CD4-positive, CD25-positive, alpha-beta regulatory T cell (primary cell): ENCODE measurements at regions not wholly inside any gene's neighbourhood (a gene's known extent, or its start where the extent isn't known, plus 50 kb on each side); places are given as distances from the start of the nearest gene placed in this dataset.

Experiments
- ATAC-seq, 2 donors: fragments of 150-1000 bp; cut with Tn5 transposase; one replicate each; pipeline ENCODE4 v1.10.0; 2021; ENCODE audit warnings: low read depth in 2 of 2, moderate number of reproducible peaks in 2 of 2, moderate library complexity in 1 of 2
- DNase-seq, 3 donors: peaks; one replicate each; pipeline versions ENCODE4 v3.0.0 to v3.0.0-alpha.2; 2012 to 2022; ENCODE audit warnings: mixed read lengths in 1 of 3
- H3K27ac ChIP-seq: one replicate; pipeline ENCODE4 v1.7.0; 2013; ENCODE audit warnings: mild to moderate bottlenecking, low read length; ENCODE audit not compliant: insufficient read depth, poor library complexity, severe bottlenecking
- H3K27me3 ChIP-seq: one replicate; pipeline ENCODE4 v1.7.0; 2013; ENCODE audit warnings: low read length; ENCODE audit not compliant: control insufficient read depth, insufficient read depth
- H3K36me3 ChIP-seq: one replicate; pipeline ENCODE4 v1.7.0; 2013; ENCODE audit warnings: mild to moderate bottlenecking, low read length, moderate library complexity; ENCODE audit not compliant: control insufficient read depth, insufficient read depth
- H3K4me1 ChIP-seq: 2 replicates; pipeline ENCODE4 v1.7.0; 2013; ENCODE audit warnings: mild to moderate bottlenecking, low read length; ENCODE audit not compliant: insufficient read depth, control insufficient read depth, poor library complexity, severe bottlenecking
- H3K4me3 ChIP-seq: one replicate; pipeline ENCODE4 v1.7.0; 2013; ENCODE audit warnings: low read depth, mild to moderate bottlenecking, low read length, moderate library complexity
- H3K9me3 ChIP-seq, 2 experiments: 1 replicate in 1 of 2; 2 replicates in 1 of 2; pipeline ENCODE4 v1.7.0; 2013; ENCODE audit warnings: low read length in 2 of 2, mild to moderate bottlenecking in 1 of 2, moderate library complexity in 1 of 2; ENCODE audit not compliant: control insufficient read depth in 2 of 2
- H3K27ac Mint-ChIP-seq, 3 donors: one replicate each; pipeline ENCODE4 v1.8.0; 2020 to 2022; ENCODE audit warnings: mild to moderate bottlenecking in 3 of 3, mixed read lengths in 3 of 3, moderate library complexity in 2 of 3
- H3K27me3 Mint-ChIP-seq: one replicate; pipeline ENCODE4 v1.8.0; 2022; ENCODE audit warnings: mild to moderate bottlenecking, mixed read lengths
- H3K36me3 Mint-ChIP-seq: one replicate; pipeline ENCODE4 v1.8.0; 2020; ENCODE audit warnings: mixed read lengths
- H3K4me1 Mint-ChIP-seq, 4 donors: one replicate each; pipeline ENCODE4 v1.8.0; 2020 to 2022; ENCODE audit warnings: mixed read lengths in 4 of 4, mild to moderate bottlenecking in 1 of 4
- H3K4me3 Mint-ChIP-seq, 4 donors: one replicate each; pipeline ENCODE4 v1.8.0; 2020 to 2022; ENCODE audit warnings: mild to moderate bottlenecking in 4 of 4, mixed read lengths in 4 of 4, moderate library complexity in 3 of 4
- H3K9me3 Mint-ChIP-seq, 7 donors: one replicate each; pipeline ENCODE4 v1.8.0; 2020 to 2022; ENCODE audit warnings: mixed read lengths in 7 of 7, mild to moderate bottlenecking in 3 of 7, moderate library complexity in 2 of 7

DNA sequence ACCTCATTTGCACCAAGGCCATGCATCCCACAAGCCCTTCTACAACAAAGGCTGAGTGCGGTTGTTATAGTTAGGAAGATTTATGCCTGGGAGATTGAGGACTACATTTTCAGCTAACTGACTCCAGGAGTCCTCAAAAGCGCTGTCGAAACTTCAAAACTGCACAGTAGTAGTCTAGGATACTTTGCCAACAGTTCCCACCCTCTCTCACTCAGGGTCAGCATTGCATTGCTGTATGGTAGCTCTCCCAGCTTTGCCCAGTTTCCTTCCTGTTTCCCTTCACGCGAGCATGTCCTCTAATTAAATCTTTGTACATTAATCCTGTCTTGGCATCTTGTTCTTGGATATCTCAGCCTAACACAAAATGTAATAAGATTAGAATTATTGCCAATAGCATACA is 420.6 kb upstream of the UBE2E3 start:
- Histone ChIP-seq H3K4me3 (no peak overlapping the region), H3K36me3 (no peaks in the 10 kb centered on the region), H3K27ac (no peak overlapping the region), H3K27me3 (no peaks in the 10 kb centered on the region), H3K4me1 (no peaks in the 10 kb centered on the region), H3K9me3 (no peaks in the 10 kb centered on the region)
- Mint-ChIP-seq H3K27me3 (no peaks in the 10 kb centered on the region), H3K4me3 (no peak overlapping the region), H3K4me1 (no peaks in the 10 kb centered on the region), H3K36me3 (no peaks in the 10 kb centered on the region), H3K9me3 (peaks cover 0 to 7% (median 0%) of the 10 kb centered on the region in 7 donors), H3K27ac (no peak overlapping the region)
- no peak for ATAC-seq
- no peak for DNase-seq

GRCh38 chr2:180559038-180559437 is 421.4 kb upstream of the UBE2E3 start:
- peaks cover 0 to 11% (median 1%) of the 10 kb centered on the region in 7 donors for H3K9me3 Mint-ChIP-seq
- Histone ChIP-seq H3K9me3 (no peaks in the 10 kb centered on the region), H3K27ac (no peak overlapping the region), H3K27me3 (no peaks in the 10 kb centered on the region), H3K4me1 (no peaks in the 10 kb centered on the region), H3K4me3 (no peak overlapping the region), H3K36me3 (no peaks in the 10 kb centered on the region)
- ATAC-seq (no peak), DNase-seq (no peak)
- no peaks in the 10 kb centered on the region for H3K4me1 Mint-ChIP-seq
- no peak overlapping the region for H3K27ac Mint-ChIP-seq
- no peaks in the 10 kb centered on the region for H3K27me3 Mint-ChIP-seq
- no peaks in the 10 kb centered on the region for H3K36me3 Mint-ChIP-seq
- no peak overlapping the region for H3K4me3 Mint-ChIP-seq

DNA sequence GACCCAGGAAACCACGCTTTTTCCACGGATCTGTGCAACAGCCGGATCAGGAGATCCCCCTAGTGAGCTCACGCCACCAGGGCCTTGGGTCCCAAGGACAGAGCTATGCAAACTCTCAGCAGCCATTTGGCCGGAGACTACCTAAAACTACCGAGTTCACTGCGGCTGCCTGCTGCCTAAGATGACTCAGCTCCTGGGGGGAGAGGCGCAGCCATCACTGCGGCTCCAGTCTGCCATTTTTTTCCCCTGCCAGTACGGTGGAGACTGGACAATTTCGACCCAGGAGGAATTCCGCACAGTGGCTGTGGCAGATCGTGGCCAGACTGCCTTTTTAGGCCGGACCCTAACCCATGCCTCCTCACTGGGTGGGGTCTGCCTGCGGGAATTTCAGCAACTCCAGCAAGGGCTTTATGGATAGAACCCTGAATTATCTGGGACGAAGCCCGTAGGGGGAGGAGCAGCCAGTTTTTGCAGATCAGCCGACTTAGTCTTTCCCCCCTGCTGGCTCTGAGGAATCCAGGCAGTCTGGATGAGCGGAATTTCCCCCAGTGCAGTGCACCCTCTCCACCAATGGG is 424.9 kb upstream of the UBE2E3 start:
- Histone ChIP-seq H3K27ac (no peak overlapping the region), H3K4me1 (no peaks in the 10 kb centered on the region), H3K9me3 (no peaks in the 10 kb centered on the region), H3K36me3 (no peaks in the 10 kb centered on the region), H3K4me3 (no peak overlapping the region), H3K27me3 (no peaks in the 10 kb centered on the region)
- no peaks in the 10 kb centered on the region for H3K36me3 Mint-ChIP-seq
- no peaks in the 10 kb centered on the region for H3K27me3 Mint-ChIP-seq
- no peaks in the 10 kb centered on the region for H3K4me1 Mint-ChIP-seq
- no peak for DNase-seq
- peaks cover 0 to 11% (median 2%) of the 10 kb centered on the region in 7 donors for H3K9me3 Mint-ChIP-seq
- no peak for ATAC-seq
- H3K4me3 Mint-ChIP-seq: no peak overlapping the region
- H3K27ac Mint-ChIP-seq: no peak overlapping the region

GRCh38 chr2:180554330-180554729 is 426.1 kb upstream of the UBE2E3 start:
- Histone ChIP-seq H3K27ac (no peak overlapping the region), H3K36me3 (no peaks in the 10 kb centered on the region), H3K4me3 (no peak overlapping the region), H3K4me1 (no peaks in the 10 kb centered on the region), H3K27me3 (no peaks in the 10 kb centered on the region), H3K9me3 (no peaks in the 10 kb centered on the region)
- no peaks in the 10 kb centered on the region for H3K27me3 Mint-ChIP-seq
- ATAC-seq (no peak), DNase-seq (no peak)
- H3K36me3 Mint-ChIP-seq: no peaks in the 10 kb centered on the region
- H3K4me3 Mint-ChIP-seq: no peak overlapping the region
- no peak overlapping the region for H3K27ac Mint-ChIP-seq
- H3K9me3 Mint-ChIP-seq: peaks cover 0 to 11% (median 2%) of the 10 kb centered on the region in 7 donors
- no peaks in the 10 kb centered on the region for H3K4me1 Mint-ChIP-seq

- Histone ChIP-seq H3K9me3 (no peaks in the 10 kb centered on the region), H3K27ac (no peak overlapping the region), H3K4me3 (no peak overlapping the region), H3K27me3 (no peaks in the 10 kb centered on the region), H3K36me3 (no peaks in the 10 kb centered on the region), H3K4me1 (no peaks in the 10 kb centered on the region)
- no peaks in the 10 kb centered on the region for H3K36me3 Mint-ChIP-seq
- no peaks in the 10 kb centered on the region for H3K4me1 Mint-ChIP-seq
- H3K27ac Mint-ChIP-seq: no peak overlapping the region
- no peak for ATAC-seq
- no peak overlapping the region for H3K4me3 Mint-ChIP-seq
- DNase-seq: no peak
- H3K27me3 Mint-ChIP-seq: no peaks in the 10 kb centered on the region
- peaks cover 0 to 11% (median 2%) of the 10 kb centered on the region in 7 donors for H3K9me3 Mint-ChIP-seq
Measured at GRCh38 chr2:180553094-180553715, 427.2 kb upstream of the UBE2E3 start.

- Mint-ChIP-seq H3K9me3 (peaks cover 0 to 7% (median 2%) of the 10 kb centered on the region in 7 donors), H3K36me3 (no peaks in the 10 kb centered on the region), H3K4me3 (no peak overlapping the region), H3K4me1 (no peaks in the 10 kb centered on the region), H3K27me3 (no peaks in the 10 kb centered on the region), H3K27ac (no peak overlapping the region)
- Histone ChIP-seq H3K9me3 (no peaks in the 10 kb centered on the region), H3K4me1 (no peaks in the 10 kb centered on the region), H3K27ac (no peak overlapping the region), H3K4me3 (no peak overlapping the region), H3K36me3 (no peaks in the 10 kb centered on the region), H3K27me3 (no peaks in the 10 kb centered on the region)
- no peak for ATAC-seq
- DNase-seq: no peak
Measured at GRCh38 chr2:180542511-180542910, 437.9 kb upstream of the UBE2E3 start.

DNA sequence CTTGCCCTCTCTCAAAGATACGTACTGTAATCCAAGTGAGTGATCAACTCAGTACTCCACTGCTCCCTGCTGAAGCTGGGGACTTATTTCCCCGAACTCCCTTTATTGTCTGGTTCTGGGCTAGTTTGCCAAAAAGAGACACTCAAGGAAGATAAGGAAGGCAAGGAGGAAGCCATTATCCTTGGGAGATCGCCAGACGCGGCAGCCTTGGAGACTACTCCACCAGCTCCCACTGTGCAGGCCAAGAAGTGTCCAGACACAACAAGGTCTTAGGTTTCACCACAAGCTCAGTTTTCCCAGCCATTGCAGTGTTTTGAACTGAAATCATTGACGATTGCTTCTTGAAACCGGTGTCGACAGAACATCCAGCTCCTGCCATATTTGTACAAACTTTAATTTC is 439.6 kb upstream of the UBE2E3 start:
- no peak for DNase-seq
- H3K4me3 ChIP-seq: no peak overlapping the region
- no peaks in the 10 kb centered on the region for H3K9me3 ChIP-seq
- H3K4me1 ChIP-seq: no peaks in the 10 kb centered on the region
- H3K36me3 Mint-ChIP-seq: no peaks in the 10 kb centered on the region
- H3K27ac ChIP-seq: no peak overlapping the region
- no peak overlapping the region for H3K27ac Mint-ChIP-seq
- peaks cover 0 to 5% (median 2%) of the 10 kb centered on the region in 7 donors for H3K9me3 Mint-ChIP-seq
- H3K27me3 Mint-ChIP-seq: no peaks in the 10 kb centered on the region
- H3K36me3 ChIP-seq: no peaks in the 10 kb centered on the region
- H3K4me1 Mint-ChIP-seq: no peaks in the 10 kb centered on the region
- no peaks in the 10 kb centered on the region for H3K27me3 ChIP-seq
- no peak for ATAC-seq
- no peak overlapping the region for H3K4me3 Mint-ChIP-seq

DNA sequence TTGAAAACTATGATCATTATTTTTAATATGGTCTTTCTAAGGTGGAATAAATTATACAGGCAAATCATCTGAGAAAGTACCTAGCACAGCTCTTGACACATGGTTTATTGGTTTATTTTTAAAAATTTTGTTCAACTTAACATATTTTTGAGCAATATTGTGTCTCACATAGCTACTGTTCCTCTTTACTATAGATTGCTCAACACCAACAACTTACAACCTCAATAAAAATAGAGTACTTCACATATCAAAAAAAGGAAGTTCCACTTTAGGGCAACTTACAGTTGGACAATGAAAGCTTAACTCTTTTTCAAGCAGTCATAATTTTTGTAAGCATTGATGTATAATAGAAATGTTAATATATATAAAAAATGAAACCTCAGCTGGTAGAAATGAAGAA is 440.9 kb upstream of the UBE2E3 start:
- Histone ChIP-seq H3K27ac (no peak overlapping the region), H3K27me3 (no peaks in the 10 kb centered on the region), H3K4me1 (no peaks in the 10 kb centered on the region), H3K4me3 (no peak overlapping the region), H3K36me3 (no peaks in the 10 kb centered on the region), H3K9me3 (no peaks in the 10 kb centered on the region)
- no peaks in the 10 kb centered on the region for H3K4me1 Mint-ChIP-seq
- H3K4me3 Mint-ChIP-seq: no peak overlapping the region
- DNase-seq (no peak), ATAC-seq (no peak)
- no peaks in the 10 kb centered on the region for H3K36me3 Mint-ChIP-seq
- H3K9me3 Mint-ChIP-seq: peaks cover 0 to 3% (median 2%) of the 10 kb centered on the region in 7 donors
- H3K27me3 Mint-ChIP-seq: no peaks in the 10 kb centered on the region
- no peak overlapping the region for H3K27ac Mint-ChIP-seq
